ENCODE measurements at regions not wholly inside any gene's neighbourhood (a gene's known extent, or its start where the extent isn't known, plus 50 kb on each side); places are given as distances from the start of the nearest gene placed in this dataset.
"Not testable (repeated sequence)": the region's sequence is repeated elsewhere in the genome, so short reads cannot be mapped to it uniquely, and the experiment has no call there.

DNA sequence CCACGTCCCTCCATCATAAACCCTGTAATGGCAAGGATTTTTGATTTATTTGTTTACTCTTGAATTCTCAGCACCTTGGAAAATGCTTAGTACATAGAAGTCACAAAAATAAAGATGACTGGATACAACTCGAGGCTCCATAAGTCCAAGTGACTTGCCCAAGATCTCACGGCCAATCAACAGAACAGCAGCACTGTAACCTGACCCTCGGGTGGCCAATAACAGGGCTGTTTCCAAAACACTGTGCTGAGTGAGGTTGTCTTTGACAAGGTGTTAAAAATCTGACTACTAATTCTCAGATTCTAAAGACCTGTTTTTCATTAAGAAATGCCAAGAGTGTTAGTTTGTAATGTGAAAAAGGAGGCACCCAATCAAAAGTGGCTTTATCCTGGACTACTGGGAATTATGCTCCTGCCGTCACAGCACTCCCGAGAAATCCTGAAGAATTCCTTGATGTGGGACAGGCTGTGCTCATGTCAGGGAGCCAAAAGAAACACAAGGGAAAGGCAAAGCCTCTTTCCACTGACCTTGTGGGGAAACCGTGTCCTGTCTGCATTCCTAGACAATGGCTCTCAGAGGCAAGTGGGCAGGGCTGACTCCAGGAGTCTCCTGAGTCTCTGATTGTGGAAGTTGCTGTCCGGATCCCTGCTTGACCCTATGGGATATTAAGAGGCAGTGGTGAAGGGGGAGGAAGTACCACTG, 204.7 kb upstream of the PELI2 start:
- no peaks in the 10 kb centered on the region for H3K36me3 ChIP-seq (ENCODE audit: control insufficient read depth, insufficient read depth, low read length)
- H3K27me3 ChIP-seq (replicated peaks; ENCODE audit: control insufficient read depth, insufficient read depth, low read length): no peaks in the 10 kb centered on the region
- Mint-ChIP-seq H3K9me3 (ENCODE audit: unreplicated experiment) (no peaks in the 10 kb centered on the region), H3K27me3 (ENCODE audit: insufficient read depth, unreplicated experiment) (no peaks in the 10 kb centered on the region), H3K27ac (ENCODE audit: unreplicated experiment) (no peak overlapping the region), H3K36me3 (ENCODE audit: insufficient read depth, unreplicated experiment) (no peaks in the 10 kb centered on the region), H3K4me1 (ENCODE audit: low read depth, unreplicated experiment) (no peaks in the 10 kb centered on the region), H3K4me3 (ENCODE audit: unreplicated experiment) (no peak overlapping the region)
- intact Hi-C loops (cut with micrococcal nuclease; ENCODE audit: unreplicated experiment): no loop called here
- CTCF ChIA-PET: no interaction called here
- TF ChIP-seq, protein P1, sequence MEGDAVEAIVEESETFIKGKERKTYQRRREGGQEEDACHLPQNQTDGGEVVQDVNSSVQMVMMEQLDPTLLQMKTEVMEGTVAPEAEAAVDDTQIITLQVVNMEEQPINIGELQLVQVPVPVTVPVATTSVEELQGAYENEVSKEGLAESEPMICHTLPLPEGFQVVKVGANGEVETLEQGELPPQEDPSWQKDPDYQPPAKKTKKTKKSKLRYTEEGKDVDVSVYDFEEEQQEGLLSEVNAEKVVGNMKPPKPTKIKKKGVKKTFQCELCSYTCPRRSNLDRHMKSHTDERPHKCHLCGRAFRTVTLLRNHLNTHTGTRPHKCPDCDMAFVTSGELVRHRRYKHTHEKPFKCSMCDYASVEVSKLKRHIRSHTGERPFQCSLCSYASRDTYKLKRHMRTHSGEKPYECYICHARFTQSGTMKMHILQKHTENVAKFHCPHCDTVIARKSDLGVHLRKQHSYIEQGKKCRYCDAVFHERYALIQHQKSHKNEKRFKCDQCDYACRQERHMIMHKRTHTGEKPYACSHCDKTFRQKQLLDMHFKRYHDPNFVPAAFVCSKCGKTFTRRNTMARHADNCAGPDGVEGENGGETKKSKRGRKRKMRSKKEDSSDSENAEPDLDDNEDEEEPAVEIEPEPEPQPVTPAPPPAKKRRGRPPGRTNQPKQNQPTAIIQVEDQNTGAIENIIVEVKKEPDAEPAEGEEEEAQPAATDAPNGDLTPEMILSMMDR (IDR thresholded peaks at IDR 0.05; ENCODE audit: insufficient read depth in 1 of 2, low read depth in 1 of 2, low read length in 1 of 2, severe bottlenecking in 1 of 2, unreplicated experiment in 1 of 2): no peak
- POLR2A ChIA-PET: no interaction called here
- no peak for DNase-seq
- no peaks in the 10 kb centered on the region for H3K9me3 ChIP-seq
- BruUV-seq (replicated peaks): no TSS peak
- no peak overlapping the region for H3K4me3 ChIP-seq (ENCODE audit: low read depth, low read length)
- no peaks in the 10 kb centered on the region for H3K4me1 ChIP-seq

DNA sequence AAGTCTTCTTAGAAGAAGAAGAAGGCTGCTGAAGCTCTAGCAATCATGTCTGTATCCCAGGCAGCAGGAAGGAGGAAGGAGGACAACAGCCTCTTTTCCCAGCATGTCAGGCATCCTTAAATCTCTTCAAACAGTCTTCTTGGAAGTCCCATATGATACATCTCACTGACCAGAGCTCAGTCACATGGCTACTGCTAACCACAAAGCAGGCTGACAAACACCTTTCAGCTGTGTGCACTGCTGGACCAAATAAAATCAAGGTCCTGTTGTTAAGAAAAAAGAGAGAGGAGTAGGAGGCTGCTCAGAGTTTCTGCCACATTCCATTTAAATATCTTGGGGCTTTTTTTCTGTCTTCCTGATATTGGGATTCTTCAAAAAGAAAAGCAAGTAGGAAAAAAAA, 203.4 kb upstream of the PELI2 start:
- Mint-ChIP-seq H3K4me1 (ENCODE audit: low read depth, unreplicated experiment) (peaks cover 5% of the 10 kb centered on the region), H3K36me3 (ENCODE audit: insufficient read depth, unreplicated experiment) (no peaks in the 10 kb centered on the region), H3K9me3 (ENCODE audit: unreplicated experiment) (peaks cover under 1% of the 10 kb centered on the region), H3K4me3 (ENCODE audit: unreplicated experiment) (no peak overlapping the region), H3K27me3 (ENCODE audit: insufficient read depth, unreplicated experiment) (no peaks in the 10 kb centered on the region), H3K27ac (ENCODE audit: unreplicated experiment) (no peak overlapping the region)
- Histone ChIP-seq H3K4me1 (no peaks in the 10 kb centered on the region), H3K36me3 (ENCODE audit: control insufficient read depth, insufficient read depth, low read length) (no peaks in the 10 kb centered on the region), H3K9me3 (no peaks in the 10 kb centered on the region), H3K27me3 (replicated peaks; ENCODE audit: control insufficient read depth, insufficient read depth, low read length) (no peaks in the 10 kb centered on the region), H3K4me3 (ENCODE audit: low read depth, low read length) (no peak overlapping the region)
- TF ChIP-seq, protein P1 (IDR thresholded peaks at IDR 0.05; ENCODE audit: insufficient read depth in 1 of 2, low read depth in 1 of 2, low read length in 1 of 2, severe bottlenecking in 1 of 2, unreplicated experiment in 1 of 2): no peak
- DNase-seq: no peak
- ChIA-PET POLR2A (no interaction called here), CTCF (no interaction called here)
- intact Hi-C loops (cut with micrococcal nuclease; ENCODE audit: unreplicated experiment): no loop called here
- BruUV-seq (replicated peaks): no TSS peak

DNA sequence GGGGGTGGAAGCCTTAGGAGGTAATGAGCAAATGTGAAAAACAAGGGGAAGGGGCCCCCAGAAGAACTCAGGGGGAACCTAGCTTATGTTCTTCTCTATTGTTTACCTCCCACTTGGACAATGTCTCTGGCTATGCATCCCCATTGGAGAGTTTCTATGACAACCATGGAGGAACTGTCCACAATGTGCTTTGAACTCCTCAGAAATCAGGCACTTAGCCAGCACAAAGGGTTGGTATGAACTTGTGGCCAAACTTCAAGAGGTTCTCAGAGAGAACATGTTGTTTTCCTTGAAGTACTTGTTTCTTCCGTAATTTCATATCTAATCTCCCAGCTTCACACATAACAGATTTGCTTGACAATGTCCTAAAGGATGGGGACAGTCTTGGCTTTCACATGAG, 202.8 kb upstream of the PELI2 start:
- ChIA-PET CTCF (interaction anchor here (0.6 kb wide), 1 partner anchor 307 kb away, joined by 3 read pairs; no protein-coding TSS in a partner anchor), POLR2A (no interaction called here)
- no TSS peak for BruUV-seq (replicated peaks)

DNA sequence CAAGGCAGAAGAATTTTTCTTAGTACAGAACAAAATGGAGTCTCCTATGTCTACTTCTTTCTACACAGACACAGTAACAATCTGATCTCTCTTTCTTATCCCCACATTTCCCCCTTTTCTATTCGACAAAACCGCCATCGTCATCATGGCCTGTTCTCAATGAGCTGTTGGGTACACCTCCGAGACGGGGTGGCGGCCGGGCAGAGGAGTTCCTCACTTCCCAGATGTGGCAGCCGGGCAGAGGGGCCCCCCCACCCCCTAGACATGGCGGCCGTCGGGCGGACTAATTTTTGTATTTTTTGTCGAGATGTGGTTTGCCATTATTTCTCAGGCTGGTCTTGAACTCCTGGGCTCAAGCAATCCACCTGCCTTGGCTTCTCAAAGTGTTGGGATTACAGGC, 198.4 kb upstream of the PELI2 start:
- H3K27me3 ChIP-seq (replicated peaks; ENCODE audit: control insufficient read depth, insufficient read depth, low read length); POLR2A ChIA-PET; H3K4me3 Mint-ChIP-seq (ENCODE audit: unreplicated experiment); H3K36me3 Mint-ChIP-seq (ENCODE audit: insufficient read depth, unreplicated experiment); H3K4me1 ChIP-seq; H3K4me3 ChIP-seq (ENCODE audit: low read depth, low read length); H3K9me3 ChIP-seq; BruUV-seq (replicated peaks); H3K27ac Mint-ChIP-seq (ENCODE audit: unreplicated experiment); H3K4me1 Mint-ChIP-seq (ENCODE audit: low read depth, unreplicated experiment); H3K9me3 Mint-ChIP-seq (ENCODE audit: unreplicated experiment); DNase-seq; CTCF ChIA-PET; H3K36me3 ChIP-seq (ENCODE audit: control insufficient read depth, insufficient read depth, low read length); H3K27me3 Mint-ChIP-seq (ENCODE audit: insufficient read depth, unreplicated experiment); intact Hi-C loops (cut with micrococcal nuclease; ENCODE audit: unreplicated experiment): not testable (repeated sequence)

More for the DNA sequence above, 202.8 kb upstream of the PELI2 start:
- Histone ChIP-seq H3K27me3 (replicated peaks; ENCODE audit: control insufficient read depth, insufficient read depth, low read length) (no peaks in the 10 kb centered on the region), H3K4me1 (no peaks in the 10 kb centered on the region), H3K36me3 (ENCODE audit: control insufficient read depth, insufficient read depth, low read length) (no peaks in the 10 kb centered on the region), H3K9me3 (no peaks in the 10 kb centered on the region), H3K4me3 (ENCODE audit: low read depth, low read length) (no peak overlapping the region)
- TF ChIP-seq, protein P1 (IDR thresholded peaks at IDR 0.05; ENCODE audit: insufficient read depth in 1 of 2, low read depth in 1 of 2, low read length in 1 of 2, severe bottlenecking in 1 of 2, unreplicated experiment in 1 of 2): no peak
- intact Hi-C loops (cut with micrococcal nuclease; ENCODE audit: unreplicated experiment): no loop called here
- peaks cover 6% of the 10 kb centered on the region for H3K9me3 Mint-ChIP-seq (ENCODE audit: unreplicated experiment)
- no peak for DNase-seq
- no peak overlapping the region for H3K27ac Mint-ChIP-seq (ENCODE audit: unreplicated experiment)
- H3K4me3 Mint-ChIP-seq (ENCODE audit: unreplicated experiment): no peak overlapping the region
- no peaks in the 10 kb centered on the region for H3K36me3 Mint-ChIP-seq (ENCODE audit: insufficient read depth, unreplicated experiment)
- no peaks in the 10 kb centered on the region for H3K27me3 Mint-ChIP-seq (ENCODE audit: insufficient read depth, unreplicated experiment)
- peaks cover 5% of the 10 kb centered on the region for H3K4me1 Mint-ChIP-seq (ENCODE audit: low read depth, unreplicated experiment)
